Fibroblast of mammary gland (primary cell): ENCODE measurements at regions not wholly inside any gene's neighbourhood (a gene's known extent, or its start where the extent isn't known, plus 50 kb on each side); places are given as distances from the start of the nearest gene placed in this dataset.
A peak's percentile ranks its signal among the peaks of the same experiment; 100 is the strongest.

Experiments used
- DNase-seq: peaks from one replicate; pipeline ENCODE4 v3.0.0-alpha.2; 2010; ENCODE audit warnings: low read depth
- H3K4me3 ChIP-seq: 2 replicates; pipeline ENCODE4 v1.5.1; 2011; ENCODE audit warnings: low read depth, mild to moderate bottlenecking, low read length, moderate library complexity; ENCODE audit not compliant: control insufficient read depth
- CTCF ChIP-seq: conservative IDR thresholded peaks from 2 replicates; pipeline ENCODE4 v1.5.1; 2011; ENCODE audit warnings: low read depth, low read length, inconsistent platforms; ENCODE audit not compliant: control insufficient read depth, insufficient read depth

GRCh38 chr9:81456431-81457006 is 232.8 kb downstream of the TLE1 start:
- no peak for TF ChIP-seq CTCF
- DNase-seq: peak; percentile 24
- H3K4me3 ChIP-seq: no peak overlapping the region

GRCh38 chr9:81455462-81456219 is 233.7 kb downstream of the TLE1 start:
- no peak for DNase-seq
- TF ChIP-seq CTCF: no peak
- H3K4me3 ChIP-seq: no peak overlapping the region

GRCh38 chr9:81445331-81445921 is 243.9 kb downstream of the TLE1 start:
- no peak for DNase-seq
- no peak overlapping the region for H3K4me3 ChIP-seq
- TF ChIP-seq CTCF: no peak

- DNase-seq: peak; percentile 88
- TF ChIP-seq CTCF: no peak
- no peak overlapping the region for H3K4me3 ChIP-seq
These were observed 257.7 kb downstream of the TLE1 start for GRCh38 chr9:81431641-81432040.

GRCh38 chr9:81430727-81431126 is 258.6 kb downstream of the TLE1 start:
- TF ChIP-seq CTCF: no peak
- DNase-seq: peak; percentile 25
- no peak overlapping the region for H3K4me3 ChIP-seq

GRCh38 chr9:81427870-81428269 is 261.5 kb downstream of the TLE1 start:
- no peak for TF ChIP-seq CTCF
- H3K4me3 ChIP-seq: no peak overlapping the region
- DNase-seq: peak; percentile 1
